SU-DHL-6 (cell line): ENCODE measurements at regions not wholly inside any gene's neighbourhood (a gene's known extent, or its start where the extent isn't known, plus 50 kb on each side); places are given as distances from the start of the nearest gene placed in this dataset.

Experiments used
- H2AFZ ChIP-seq: fragments of 200-600 bp; sonication (generic); 2 replicates; pipeline ENCODE4 v1.6.1; 2014; ENCODE audit warnings: low read depth, mild to moderate bottlenecking, moderate library complexity, mixed read lengths, antibody characterized with exemption, low read length; ENCODE audit not compliant: severe bottlenecking
- H3F3A ChIP-seq: fragments of 200-600 bp; shearing (Covaris generic); 2 replicates; pipeline ENCODE4 v1.6.0; 2016; ENCODE audit warnings: antibody characterized with exemption, mild to moderate bottlenecking; ENCODE audit not compliant: insufficient read depth
- H3K27ac ChIP-seq: fragments of 200-600 bp; sonication (generic); 2 replicates; pipeline ENCODE4 v1.5.1; 2016; ENCODE audit warnings: low read depth, mild to moderate bottlenecking, low read length, moderate library complexity, mixed read lengths
- H3K27me3 ChIP-seq: fragments of 200-600 bp; sonication (generic), shearing (Covaris generic); 2 replicates; pipeline ENCODE4 v1.6.0; 2014; ENCODE audit warnings: mild to moderate bottlenecking, low read length
- H3K36me3 ChIP-seq: fragments of 200-600 bp; sonication (generic); 2 replicates; pipeline ENCODE4 v1.6.1; 2014; ENCODE audit warnings: mild to moderate bottlenecking, low read length, mixed read lengths
- H3K4me2 ChIP-seq: fragments of 300-600, 200-600 bp; shearing (Covaris generic), sonication (generic); 2 replicates; pipeline ENCODE4 v1.6.0; 2014; ENCODE audit warnings: low read length, low read depth, mild to moderate bottlenecking; ENCODE audit not compliant: poor library complexity, severe bottlenecking
- H3K4me3 ChIP-seq: fragments of 200-600 bp; sonication (generic); 2 replicates; pipeline ENCODE4 v1.5.1; 2014; ENCODE audit warnings: antibody characterized with exemption, low read length, mild to moderate bottlenecking, mixed read lengths; ENCODE audit not compliant: insufficient read depth, poor library complexity, severe bottlenecking
- H3K79me2 ChIP-seq: fragments of 200-600 bp; sonication (generic); 2 replicates; pipeline ENCODE4 v1.6.1; 2014; ENCODE audit warnings: mild to moderate bottlenecking, low read length, moderate library complexity; ENCODE audit not compliant: insufficient read depth
- H3K9ac ChIP-seq: fragments of 200-600 bp; sonication (generic); 2 replicates; pipeline ENCODE4 v1.7.0; 2014; ENCODE audit warnings: mild to moderate bottlenecking, low read length
- H3K9me2 ChIP-seq: fragments of 200-600 bp; sonication (generic); replicated peaks from 2 replicates; pipeline ENCODE4 v1.6.1; 2014; ENCODE audit warnings: low read length; ENCODE audit not compliant: insufficient read depth
- H3K9me3 ChIP-seq: fragments of 200-600 bp; sonication (generic); 2 replicates; pipeline ENCODE4 v1.6.1; 2014; ENCODE audit warnings: low read length, mixed read lengths; ENCODE audit not compliant: insufficient read depth
- H4K20me1 ChIP-seq: fragments of 200-600 bp; sonication (generic); 2 replicates; pipeline ENCODE4 v1.6.1; 2014; ENCODE audit warnings: low read depth, mild to moderate bottlenecking, antibody characterized with exemption, low read length, moderate library complexity, mixed read lengths
- EZH2phosphoT487 ChIP-seq: fragments of 200-600 bp; sonication (generic), shearing (Covaris generic); conservative IDR thresholded peaks from 2 replicates; pipeline ENCODE4 v1.6.1; 2018; ENCODE audit warnings: mild to moderate bottlenecking, antibody characterized with exemption, low read length, moderate library complexity, mixed read lengths
- TF ChIP-seq, protein P1 (sequence below): fragments of 200-600 bp; sonication (generic); IDR thresholded peaks from one replicate; pipeline ENCODE4 v1.5.1; 2017; ENCODE audit warnings: antibody characterized with exemption, mild to moderate bottlenecking, low read length, moderate library complexity; ENCODE audit not compliant: insufficient read depth, poor library complexity, severe bottlenecking

- Histone ChIP-seq H3K9me3 (no peaks in the 10 kb centered on the region), H3K9ac (no peak overlapping the region), H3K36me3 (no peaks in the 10 kb centered on the region), H3K79me2 (no peaks in the 10 kb centered on the region), H3K27ac (no peak overlapping the region), H3K4me3 (no peak overlapping the region), H3K27me3 (no peaks in the 10 kb centered on the region), H3K4me2 (no peak overlapping the region), H3F3A (no peaks in the 10 kb centered on the region), H2AFZ (no peak overlapping the region), H4K20me1 (no peaks in the 10 kb centered on the region), H3K9me2 (no peaks in the 10 kb centered on the region)
- TF ChIP-seq EZH2phosphoT487, result no peak
- TF ChIP-seq, protein P1, sequence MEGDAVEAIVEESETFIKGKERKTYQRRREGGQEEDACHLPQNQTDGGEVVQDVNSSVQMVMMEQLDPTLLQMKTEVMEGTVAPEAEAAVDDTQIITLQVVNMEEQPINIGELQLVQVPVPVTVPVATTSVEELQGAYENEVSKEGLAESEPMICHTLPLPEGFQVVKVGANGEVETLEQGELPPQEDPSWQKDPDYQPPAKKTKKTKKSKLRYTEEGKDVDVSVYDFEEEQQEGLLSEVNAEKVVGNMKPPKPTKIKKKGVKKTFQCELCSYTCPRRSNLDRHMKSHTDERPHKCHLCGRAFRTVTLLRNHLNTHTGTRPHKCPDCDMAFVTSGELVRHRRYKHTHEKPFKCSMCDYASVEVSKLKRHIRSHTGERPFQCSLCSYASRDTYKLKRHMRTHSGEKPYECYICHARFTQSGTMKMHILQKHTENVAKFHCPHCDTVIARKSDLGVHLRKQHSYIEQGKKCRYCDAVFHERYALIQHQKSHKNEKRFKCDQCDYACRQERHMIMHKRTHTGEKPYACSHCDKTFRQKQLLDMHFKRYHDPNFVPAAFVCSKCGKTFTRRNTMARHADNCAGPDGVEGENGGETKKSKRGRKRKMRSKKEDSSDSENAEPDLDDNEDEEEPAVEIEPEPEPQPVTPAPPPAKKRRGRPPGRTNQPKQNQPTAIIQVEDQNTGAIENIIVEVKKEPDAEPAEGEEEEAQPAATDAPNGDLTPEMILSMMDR, result no peak
Measured at GRCh38 chr15:99921101-99921500, 187.9 kb upstream of the LYSMD4 start.

- Histone ChIP-seq H3K27ac (no peak overlapping the region), H3F3A (no peaks in the 10 kb centered on the region), H3K9me2 (no peaks in the 10 kb centered on the region), H3K9me3 (no peaks in the 10 kb centered on the region), H3K9ac (no peak overlapping the region), H3K79me2 (no peaks in the 10 kb centered on the region), H4K20me1 (no peaks in the 10 kb centered on the region), H3K4me2 (no peak overlapping the region), H3K27me3 (no peaks in the 10 kb centered on the region), H3K4me3 (no peak overlapping the region), H2AFZ (no peak overlapping the region), H3K36me3 (no peaks in the 10 kb centered on the region)
- no peak for TF ChIP-seq EZH2phosphoT487
- TF ChIP-seq, protein P1, result no peak
Measured at GRCh38 chr15:99918072-99918471, 184.8 kb upstream of the LYSMD4 start.

DNA sequence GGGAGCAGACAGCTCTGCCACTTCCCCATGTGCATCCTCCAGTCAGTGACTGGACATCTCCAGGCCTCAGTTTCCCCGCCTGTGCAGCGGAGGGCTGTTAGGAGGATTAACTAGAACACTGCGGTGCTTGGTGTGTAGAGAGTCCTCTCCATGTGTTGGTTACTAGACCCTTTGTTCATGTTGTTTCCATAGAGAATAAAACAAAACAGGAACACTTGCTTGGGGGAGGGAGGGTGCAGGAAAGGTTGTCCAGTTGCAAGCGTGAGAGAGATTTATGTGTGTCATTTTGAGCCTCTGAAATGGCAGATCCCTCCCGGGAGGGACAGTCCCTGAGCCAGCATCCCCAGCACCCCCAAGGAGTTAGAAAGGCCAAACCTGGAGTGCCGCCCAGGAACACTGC is 184.0 kb upstream of the LYSMD4 start:
- H3F3A ChIP-seq, result no peaks in the 10 kb centered on the region
- no peaks in the 10 kb centered on the region for H3K27me3 ChIP-seq
- no peak overlapping the region for H3K27ac ChIP-seq
- H2AFZ ChIP-seq, result no peak overlapping the region
- TF ChIP-seq, protein P1, result no peak
- TF ChIP-seq EZH2phosphoT487, result no peak
- H3K9me3 ChIP-seq, result no peaks in the 10 kb centered on the region
- no peaks in the 10 kb centered on the region for H3K36me3 ChIP-seq
- no peaks in the 10 kb centered on the region for H3K9me2 ChIP-seq
- H4K20me1 ChIP-seq, result no peaks in the 10 kb centered on the region
- no peak overlapping the region for H3K4me3 ChIP-seq
- no peak overlapping the region for H3K4me2 ChIP-seq
- H3K79me2 ChIP-seq, result no peaks in the 10 kb centered on the region
- H3K9ac ChIP-seq, result no peak overlapping the region

GRCh38 chr15:99916668-99917223 is 183.5 kb upstream of the LYSMD4 start:
- Histone ChIP-seq H3K79me2 (no peaks in the 10 kb centered on the region), H3K27ac (no peak overlapping the region), H3K9me3 (no peaks in the 10 kb centered on the region), H3F3A (no peaks in the 10 kb centered on the region), H3K4me3 (no peak overlapping the region), H2AFZ (no peak overlapping the region), H3K9me2 (no peaks in the 10 kb centered on the region), H3K4me2 (no peak overlapping the region), H4K20me1 (no peaks in the 10 kb centered on the region), H3K36me3 (no peaks in the 10 kb centered on the region), H3K9ac (no peak overlapping the region), H3K27me3 (no peaks in the 10 kb centered on the region)
- TF ChIP-seq, protein P1, result no peak
